ENCODE measurements at regions not wholly inside any gene's neighbourhood (a gene's known extent, or its start where the extent isn't known, plus 50 kb on each side); places are given as distances from the start of the nearest gene placed in this dataset.

- FAIRE-seq (no peak), DNase-seq (no peak)
- intact Hi-C loops (cut with DNase I): no loop called here
- Histone ChIP-seq H3K4me3 (ENCODE audit: low read length in 3 of 3) (no peak overlapping the region), H3K36me3 (ENCODE audit: control insufficient read depth in 2 of 3, insufficient read depth in 3 of 3, low read length in 3 of 3) (no peaks in the 10 kb centered on the region), H3K9ac (ENCODE audit: low read length in 3 of 3) (no peak overlapping the region), H3K27me3 (ENCODE audit: control insufficient read depth, insufficient read depth, low read length) (no peaks in the 10 kb centered on the region), H3K4me1 (ENCODE audit: control insufficient read depth in 2 of 3, insufficient read depth in 2 of 3, low read depth in 1 of 3, low read length in 3 of 3) (no peaks in the 10 kb centered on the region), H3K27ac (ENCODE audit: low read depth in 2 of 2, low read length in 2 of 2) (no peak overlapping the region), H3K9me3 (ENCODE audit: control insufficient read depth in 2 of 3, insufficient read depth in 1 of 3, low read length in 3 of 3) (peaks cover 0 to 12% (median 0%) of the 10 kb centered on the region in 3 donors)
- no peak for TF ChIP-seq CTCF (IDR thresholded peaks at IDR 0.05; ENCODE audit: borderline replicate concordance, extremely low read depth, insufficient read depth)
Observed at GRCh38 chr7:155896531-155897263, 84.4 kb upstream of the SHH start.

- Histone ChIP-seq H3K27me3 (ENCODE audit: control insufficient read depth, insufficient read depth, low read length) (no peaks in the 10 kb centered on the region), H3K9ac (ENCODE audit: low read length in 3 of 3) (no peak overlapping the region), H3K4me1 (ENCODE audit: control insufficient read depth in 2 of 3, insufficient read depth in 2 of 3, low read depth in 1 of 3, low read length in 3 of 3) (no peaks in the 10 kb centered on the region), H3K4me3 (ENCODE audit: low read length in 3 of 3) (no peak overlapping the region), H3K9me3 (ENCODE audit: control insufficient read depth in 2 of 3, insufficient read depth in 1 of 3, low read length in 3 of 3) (no peaks in the 10 kb centered on the region), H3K36me3 (ENCODE audit: control insufficient read depth in 2 of 3, insufficient read depth in 3 of 3, low read length in 3 of 3) (no peaks in the 10 kb centered on the region), H3K27ac (ENCODE audit: low read depth in 2 of 2, low read length in 2 of 2) (no peak overlapping the region)
- DNase-seq (no peak), FAIRE-seq (no peak)
- TF ChIP-seq CTCF (IDR thresholded peaks at IDR 0.05; ENCODE audit: borderline replicate concordance, extremely low read depth, insufficient read depth): no peak
- intact Hi-C loops (cut with DNase I): no loop called here
Observed at GRCh38 chr7:155893664-155894063, 81.4 kb upstream of the SHH start.

- intact Hi-C loops (cut with DNase I): no loop called here
- Histone ChIP-seq H3K36me3 (ENCODE audit: control insufficient read depth in 2 of 3, insufficient read depth in 3 of 3, low read length in 3 of 3) (no peaks in the 10 kb centered on the region), H3K27me3 (ENCODE audit: control insufficient read depth, insufficient read depth, low read length) (no peaks in the 10 kb centered on the region), H3K4me1 (ENCODE audit: control insufficient read depth in 2 of 3, insufficient read depth in 2 of 3, low read depth in 1 of 3, low read length in 3 of 3) (no peaks in the 10 kb centered on the region), H3K27ac (ENCODE audit: low read depth in 2 of 2, low read length in 2 of 2) (no peak overlapping the region), H3K9ac (ENCODE audit: low read length in 3 of 3) (no peak overlapping the region), H3K4me3 (ENCODE audit: low read length in 3 of 3) (no peak overlapping the region), H3K9me3 (ENCODE audit: control insufficient read depth in 2 of 3, insufficient read depth in 1 of 3, low read length in 3 of 3) (no peaks in the 10 kb centered on the region)
- DNase-seq (no peak), FAIRE-seq (no peak)
- no peak for TF ChIP-seq CTCF (IDR thresholded peaks at IDR 0.05; ENCODE audit: borderline replicate concordance, extremely low read depth, insufficient read depth)
Observed at GRCh38 chr7:155893176-155893575, 80.9 kb upstream of the SHH start.

All from kidney (tissue), 13 donors.